Endothelial cell (in vitro differentiated cells): ENCODE measurements at regions not wholly inside any gene's neighbourhood (a gene's known extent, or its start where the extent isn't known, plus 50 kb on each side); places are given as distances from the start of the nearest gene placed in this dataset.

Experiments used
- DNase-seq: peaks from one replicate; pipeline ENCODE4 v3.0.0; 2021; ENCODE audit warnings: low spot score
- H3K27ac Mint-ChIP-seq: one replicate; pipeline ENCODE4 v1.8.0; 2021; ENCODE audit warnings: mixed read lengths, inconsistent platforms; ENCODE audit not compliant: unreplicated experiment
- H3K27me3 Mint-ChIP-seq: one replicate; pipeline ENCODE4 v1.8.0; 2021; ENCODE audit warnings: mild to moderate bottlenecking, moderate library complexity, mixed read lengths, inconsistent platforms; ENCODE audit not compliant: unreplicated experiment
- H3K36me3 Mint-ChIP-seq: one replicate; pipeline ENCODE4 v1.8.0; 2021; ENCODE audit warnings: mild to moderate bottlenecking, low read depth, mixed read lengths, inconsistent platforms; ENCODE audit not compliant: unreplicated experiment
- H3K4me1 Mint-ChIP-seq: one replicate; pipeline ENCODE4 v1.8.0; 2021; ENCODE audit warnings: mild to moderate bottlenecking, mixed read lengths, inconsistent platforms; ENCODE audit not compliant: unreplicated experiment
- H3K4me3 Mint-ChIP-seq: one replicate; pipeline ENCODE4 v1.8.0; 2021; ENCODE audit warnings: mild to moderate bottlenecking, mixed read lengths, inconsistent platforms; ENCODE audit not compliant: unreplicated experiment
- H3K9me3 Mint-ChIP-seq: one replicate; pipeline ENCODE4 v1.8.0; 2021; ENCODE audit warnings: mixed read lengths, inconsistent platforms; ENCODE audit not compliant: unreplicated experiment
- TF ChIP-seq, protein P1 (sequence below): fragments of 200-600 bp; sonication (generic); IDR thresholded peaks from one replicate; pipeline ENCODE4 v1.5.0; 2021; ENCODE audit warnings: antibody characterized with exemption; ENCODE audit not compliant: unreplicated experiment

DNA sequence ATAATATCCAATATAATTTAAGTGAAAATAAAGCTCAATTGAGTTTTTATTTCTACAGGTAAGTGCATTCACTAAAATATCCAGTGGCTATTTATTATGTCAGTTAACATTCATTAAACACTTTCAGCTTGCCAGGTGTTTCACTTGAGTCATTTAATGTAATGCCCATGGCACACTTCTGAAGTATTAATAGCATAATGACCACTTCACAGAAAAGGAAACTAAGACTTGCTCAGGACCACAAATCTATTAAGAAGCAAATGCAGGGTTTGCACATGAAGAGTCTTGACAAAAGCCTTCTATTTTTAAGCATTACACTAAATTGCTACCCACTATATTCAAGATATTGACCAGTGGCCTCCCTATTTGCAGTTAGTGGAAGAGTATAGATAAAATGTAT lies 612.7 kb downstream of the KCTD8 start:
- H3K27me3 Mint-ChIP-seq = no peaks in the 10 kb centered on the region
- no peaks in the 10 kb centered on the region for H3K9me3 Mint-ChIP-seq
- no peak overlapping the region for H3K4me3 Mint-ChIP-seq
- no peaks in the 10 kb centered on the region for H3K36me3 Mint-ChIP-seq
- DNase-seq = no peak
- H3K27ac Mint-ChIP-seq = no peak overlapping the region
- no peaks in the 10 kb centered on the region for H3K4me1 Mint-ChIP-seq
- TF ChIP-seq, protein P1, sequence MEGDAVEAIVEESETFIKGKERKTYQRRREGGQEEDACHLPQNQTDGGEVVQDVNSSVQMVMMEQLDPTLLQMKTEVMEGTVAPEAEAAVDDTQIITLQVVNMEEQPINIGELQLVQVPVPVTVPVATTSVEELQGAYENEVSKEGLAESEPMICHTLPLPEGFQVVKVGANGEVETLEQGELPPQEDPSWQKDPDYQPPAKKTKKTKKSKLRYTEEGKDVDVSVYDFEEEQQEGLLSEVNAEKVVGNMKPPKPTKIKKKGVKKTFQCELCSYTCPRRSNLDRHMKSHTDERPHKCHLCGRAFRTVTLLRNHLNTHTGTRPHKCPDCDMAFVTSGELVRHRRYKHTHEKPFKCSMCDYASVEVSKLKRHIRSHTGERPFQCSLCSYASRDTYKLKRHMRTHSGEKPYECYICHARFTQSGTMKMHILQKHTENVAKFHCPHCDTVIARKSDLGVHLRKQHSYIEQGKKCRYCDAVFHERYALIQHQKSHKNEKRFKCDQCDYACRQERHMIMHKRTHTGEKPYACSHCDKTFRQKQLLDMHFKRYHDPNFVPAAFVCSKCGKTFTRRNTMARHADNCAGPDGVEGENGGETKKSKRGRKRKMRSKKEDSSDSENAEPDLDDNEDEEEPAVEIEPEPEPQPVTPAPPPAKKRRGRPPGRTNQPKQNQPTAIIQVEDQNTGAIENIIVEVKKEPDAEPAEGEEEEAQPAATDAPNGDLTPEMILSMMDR = no peak

- Mint-ChIP-seq H3K27me3 (no peaks in the 10 kb centered on the region), H3K36me3 (no peaks in the 10 kb centered on the region), H3K9me3 (no peaks in the 10 kb centered on the region), H3K4me1 (no peaks in the 10 kb centered on the region), H3K27ac (no peak overlapping the region), H3K4me3 (no peak overlapping the region)
- TF ChIP-seq, protein P1 = no peak
- no peak for DNase-seq
These were observed 611.4 kb downstream of the KCTD8 start for GRCh38 chr4:43837171-43837570.

DNA sequence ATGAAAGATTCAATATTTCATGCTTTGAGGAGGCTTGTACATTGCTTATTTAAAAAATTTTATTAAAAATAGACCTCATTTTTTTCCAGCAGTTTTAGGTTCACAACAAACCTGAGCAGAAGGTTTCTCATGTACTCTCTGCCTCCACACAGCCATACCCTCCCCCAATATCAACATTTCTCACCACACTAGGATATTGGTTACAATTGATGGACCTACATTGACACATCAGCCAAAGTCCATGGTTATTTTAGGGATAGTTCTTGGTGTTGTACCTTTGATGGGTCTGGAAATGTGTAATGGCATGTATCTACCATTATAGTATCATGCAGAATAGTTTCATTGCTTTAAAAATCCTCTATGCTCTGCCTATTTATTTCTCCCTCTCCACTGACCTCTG lies 611.0 kb downstream of the KCTD8 start:
- H3K9me3 Mint-ChIP-seq = no peaks in the 10 kb centered on the region
- TF ChIP-seq, protein P1 = no peak
- H3K4me3 Mint-ChIP-seq = no peak overlapping the region
- H3K27me3 Mint-ChIP-seq = no peaks in the 10 kb centered on the region
- no peaks in the 10 kb centered on the region for H3K36me3 Mint-ChIP-seq
- no peak for DNase-seq
- no peaks in the 10 kb centered on the region for H3K4me1 Mint-ChIP-seq
- H3K27ac Mint-ChIP-seq = no peak overlapping the region

- Mint-ChIP-seq H3K4me1 (no peaks in the 10 kb centered on the region), H3K9me3 (no peaks in the 10 kb centered on the region), H3K27me3 (no peaks in the 10 kb centered on the region), H3K36me3 (no peaks in the 10 kb centered on the region), H3K4me3 (no peak overlapping the region), H3K27ac (no peak overlapping the region)
- no peak for DNase-seq
- TF ChIP-seq, protein P1 = no peak
These were observed 606.0 kb downstream of the KCTD8 start for GRCh38 chr4:43842594-43842993.

DNA sequence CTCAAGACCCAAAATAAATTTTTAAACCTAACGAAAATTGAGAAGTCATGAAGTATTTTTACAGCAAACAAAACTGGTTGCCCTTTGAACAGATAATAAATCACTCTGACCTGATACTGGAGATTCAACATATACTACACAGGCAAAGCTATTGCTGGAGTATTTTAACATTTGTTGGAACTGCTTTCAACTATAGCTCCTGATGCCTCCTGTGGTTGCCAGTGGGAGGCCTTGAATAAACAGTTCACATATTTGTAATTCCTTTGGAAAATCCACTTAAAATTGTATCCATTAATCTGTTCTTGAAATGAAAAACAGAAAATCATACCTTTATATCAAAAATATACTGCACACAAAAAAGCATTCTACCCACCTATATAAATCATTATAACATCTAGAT lies 605.1 kb downstream of the KCTD8 start:
- Mint-ChIP-seq H3K4me1 (no peaks in the 10 kb centered on the region), H3K27me3 (no peaks in the 10 kb centered on the region), H3K27ac (no peak overlapping the region), H3K4me3 (no peak overlapping the region), H3K9me3 (no peaks in the 10 kb centered on the region), H3K36me3 (no peaks in the 10 kb centered on the region)
- DNase-seq = no peak
- TF ChIP-seq, protein P1 = no peak
